GM12892 (cell line): ENCODE measurements at regions not wholly inside any gene's neighbourhood (a gene's known extent, or its start where the extent isn't known, plus 50 kb on each side); places are given as distances from the start of the nearest gene placed in this dataset.
"Not testable (repeated sequence)": the region's sequence is repeated elsewhere in the genome, so short reads cannot be mapped to it uniquely, and the experiment has no call there.

Experiments used
- POLR2A ChIP-seq: IDR thresholded peaks from 2 replicates; pipeline ENCODE4 v1.6.1; 2011; ENCODE audit warnings: low read depth, low read length, control low read depth
- POLR2AphosphoS5 ChIP-seq: IDR thresholded peaks from 2 replicates; pipeline ENCODE4 v1.6.1; 2011; ENCODE audit warnings: low read depth, low read length, control low read depth
- TAF1 ChIP-seq: IDR thresholded peaks from 2 replicates; pipeline ENCODE4 v1.6.1; 2011; ENCODE audit warnings: low read depth, mild to moderate bottlenecking, control low read depth, low read length, borderline replicate concordance

DNA sequence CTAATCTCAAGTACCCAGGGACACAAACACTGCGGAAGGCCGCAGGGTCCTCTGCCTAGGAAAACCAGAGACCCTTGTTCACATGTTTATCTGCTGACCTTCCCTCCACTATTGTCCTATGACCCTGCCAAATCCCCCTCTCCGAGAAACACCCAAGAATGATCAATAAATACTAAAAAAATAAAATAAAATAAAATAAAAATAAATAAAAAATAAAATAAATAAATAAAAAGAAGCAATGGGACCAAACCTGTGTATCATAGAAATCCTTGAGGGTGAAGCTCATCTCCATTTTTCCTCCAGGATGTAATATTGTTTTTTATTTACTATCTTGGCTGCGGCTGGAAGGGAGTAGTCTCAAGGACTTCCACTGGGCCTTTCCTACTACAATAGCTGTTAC is 82.0 kb upstream of the CMKLR1 start:
- not testable (repeated sequence) for TF ChIP-seq TAF1, POLR2A, POLR2AphosphoS5
